RWPE2 (cell line): ENCODE measurements at regions not wholly inside any gene's neighbourhood (a gene's known extent, or its start where the extent isn't known, plus 50 kb on each side); places are given as distances from the start of the nearest gene placed in this dataset.

Experiments used
- ATAC-seq: fragments of 200-7000 bp; cut with Tn5 transposase; 3 replicates; pipeline ENCODE4 v1.9.1; 2021; ENCODE audit warnings: low read depth
- DNase-seq: peaks from one replicate; pipeline ENCODE4 v3.0.0-alpha.2; 2020; ENCODE audit warnings: low spot score
- H3K27ac ChIP-seq: fragments of 450-650 bp; 2 replicates; pipeline ENCODE4 v1.5.1; 2017; ENCODE audit warnings: mild to moderate bottlenecking; ENCODE audit not compliant: poor library complexity, severe bottlenecking
- H3K27me3 ChIP-seq: fragments of 250-450 bp; sonication (Bioruptor Pico); 2 replicates; pipeline ENCODE4 v1.5.1; 2021; ENCODE audit warnings: mild to moderate bottlenecking, moderate library complexity; ENCODE audit not compliant: insufficient read depth, poor library complexity, severe bottlenecking
- H3K36me3 ChIP-seq: fragments of 250-450 bp; sonication (Bioruptor Pico); 2 replicates; pipeline ENCODE4 v1.5.1; 2020; ENCODE audit warnings: low read depth, mild to moderate bottlenecking, moderate library complexity
- H3K4me1 ChIP-seq: fragments of 250-450 bp; sonication (Bioruptor Pico); 2 replicates; pipeline ENCODE4 v1.5.1; 2021; ENCODE audit warnings: mild to moderate bottlenecking, moderate library complexity; ENCODE audit not compliant: insufficient read depth, poor library complexity, severe bottlenecking
- H3K4me3 ChIP-seq: fragments of 250-450 bp; sonication (Bioruptor Pico); 2 replicates; pipeline ENCODE4 v1.5.1; 2021; ENCODE audit warnings: mild to moderate bottlenecking, moderate library complexity; ENCODE audit not compliant: severe bottlenecking
- H3K9me3 ChIP-seq: fragments of 250-450 bp; sonication (Bioruptor Pico); 2 replicates; pipeline ENCODE4 v1.5.1; 2021; ENCODE audit warnings: mild to moderate bottlenecking, moderate library complexity; ENCODE audit not compliant: severe bottlenecking
- CTCF ChIP-seq: fragments of 450-650 bp; IDR thresholded peaks from one replicate; pipeline ENCODE4 v1.5.1; 2017; ENCODE audit warnings: mild to moderate bottlenecking, moderate library complexity; ENCODE audit not compliant: poor library complexity, severe bottlenecking

- Histone ChIP-seq H3K4me1 (no peaks in the 10 kb centered on the region), H3K4me3 (no peak overlapping the region), H3K27me3 (no peaks in the 10 kb centered on the region), H3K9me3 (no peaks in the 10 kb centered on the region), H3K36me3 (no peaks in the 10 kb centered on the region), H3K27ac (no peak overlapping the region)
- no peak for TF ChIP-seq CTCF
- ATAC-seq: no peak
- DNase-seq: no peak
Measured at GRCh38 chrX:14079891-14080430, 50.3 kb upstream of the GEMIN8 start.
